GM12872 (cell line): ENCODE measurements at regions not wholly inside any gene's neighbourhood (a gene's known extent, or its start where the extent isn't known, plus 50 kb on each side); places are given as distances from the start of the nearest gene placed in this dataset.

ENCODE experiments used
- TF ChIP-seq, protein P1 (sequence below): IDR thresholded peaks from 3 replicates; pipeline ENCODE4 v1.5.1; 2011; ENCODE audit warnings: low read depth, mild to moderate bottlenecking, low read length, moderate library complexity; ENCODE audit not compliant: insufficient read depth

DNA sequence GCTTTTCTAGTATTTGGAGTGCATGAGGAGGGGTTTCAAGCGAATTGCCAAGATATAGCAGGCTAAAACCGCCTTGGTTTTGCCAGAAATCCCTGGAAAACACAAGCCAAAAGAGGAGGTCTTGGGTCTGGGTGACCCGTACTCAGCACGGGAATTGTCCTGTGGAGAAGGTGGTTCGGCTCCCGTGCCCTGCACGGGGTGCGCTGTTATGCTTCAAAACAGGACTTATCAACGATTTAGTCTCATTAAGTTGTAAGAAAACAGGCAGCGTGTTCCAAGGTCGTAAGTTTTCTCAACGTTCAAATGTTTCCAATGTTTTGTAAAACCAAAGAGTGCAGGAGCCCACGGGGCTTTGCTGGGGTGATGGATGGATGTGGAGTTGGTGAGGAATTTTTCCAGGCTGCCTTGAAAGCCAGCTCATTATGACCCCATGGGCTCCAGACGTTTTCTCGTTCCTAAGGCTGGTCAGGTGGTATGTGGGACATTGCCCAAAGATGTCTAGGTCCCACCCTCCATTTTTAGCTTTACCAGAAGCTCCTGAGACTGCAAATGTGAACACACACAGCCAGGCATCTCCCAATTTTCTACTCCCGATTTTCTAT is 75.4 kb upstream of the CLDN14 start:
- TF ChIP-seq, protein P1, sequence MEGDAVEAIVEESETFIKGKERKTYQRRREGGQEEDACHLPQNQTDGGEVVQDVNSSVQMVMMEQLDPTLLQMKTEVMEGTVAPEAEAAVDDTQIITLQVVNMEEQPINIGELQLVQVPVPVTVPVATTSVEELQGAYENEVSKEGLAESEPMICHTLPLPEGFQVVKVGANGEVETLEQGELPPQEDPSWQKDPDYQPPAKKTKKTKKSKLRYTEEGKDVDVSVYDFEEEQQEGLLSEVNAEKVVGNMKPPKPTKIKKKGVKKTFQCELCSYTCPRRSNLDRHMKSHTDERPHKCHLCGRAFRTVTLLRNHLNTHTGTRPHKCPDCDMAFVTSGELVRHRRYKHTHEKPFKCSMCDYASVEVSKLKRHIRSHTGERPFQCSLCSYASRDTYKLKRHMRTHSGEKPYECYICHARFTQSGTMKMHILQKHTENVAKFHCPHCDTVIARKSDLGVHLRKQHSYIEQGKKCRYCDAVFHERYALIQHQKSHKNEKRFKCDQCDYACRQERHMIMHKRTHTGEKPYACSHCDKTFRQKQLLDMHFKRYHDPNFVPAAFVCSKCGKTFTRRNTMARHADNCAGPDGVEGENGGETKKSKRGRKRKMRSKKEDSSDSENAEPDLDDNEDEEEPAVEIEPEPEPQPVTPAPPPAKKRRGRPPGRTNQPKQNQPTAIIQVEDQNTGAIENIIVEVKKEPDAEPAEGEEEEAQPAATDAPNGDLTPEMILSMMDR, result no peak

GRCh38 chr21:36557316-36557715 is 77.4 kb upstream of the CLDN14 start:
- TF ChIP-seq, protein P1, result no peak

DNA sequence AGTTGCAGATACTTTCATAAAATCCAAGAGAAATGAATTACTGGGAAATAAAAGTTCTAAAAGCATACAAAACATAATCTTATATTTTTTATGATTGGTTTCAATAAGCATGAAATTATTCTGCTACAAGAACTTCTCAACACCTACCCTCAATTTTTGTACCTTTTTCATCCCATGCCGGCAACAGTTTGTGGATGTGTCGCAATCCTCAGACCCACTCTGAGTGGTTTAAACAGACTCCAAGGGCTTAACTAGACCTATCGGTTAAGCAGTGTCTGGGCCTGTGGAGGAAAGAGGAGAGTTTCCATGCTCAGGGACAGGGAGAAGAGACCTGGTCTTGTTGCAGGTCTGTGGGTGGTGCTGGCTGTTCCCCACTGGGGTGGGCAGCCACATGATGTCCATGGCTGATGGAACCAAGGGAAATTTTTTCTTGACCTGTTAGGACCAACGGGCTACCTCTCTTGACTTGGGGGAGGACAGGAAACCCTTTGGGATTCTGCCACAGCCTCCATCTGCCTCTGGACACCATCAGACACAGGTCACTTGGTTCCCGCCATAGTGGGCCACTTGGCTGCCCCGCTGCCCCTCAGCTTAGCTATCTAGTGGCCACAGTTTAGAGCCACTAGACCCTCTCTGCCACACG is 81.1 kb upstream of the CLDN14 start:
- TF ChIP-seq, protein P1, result no peak

DNA sequence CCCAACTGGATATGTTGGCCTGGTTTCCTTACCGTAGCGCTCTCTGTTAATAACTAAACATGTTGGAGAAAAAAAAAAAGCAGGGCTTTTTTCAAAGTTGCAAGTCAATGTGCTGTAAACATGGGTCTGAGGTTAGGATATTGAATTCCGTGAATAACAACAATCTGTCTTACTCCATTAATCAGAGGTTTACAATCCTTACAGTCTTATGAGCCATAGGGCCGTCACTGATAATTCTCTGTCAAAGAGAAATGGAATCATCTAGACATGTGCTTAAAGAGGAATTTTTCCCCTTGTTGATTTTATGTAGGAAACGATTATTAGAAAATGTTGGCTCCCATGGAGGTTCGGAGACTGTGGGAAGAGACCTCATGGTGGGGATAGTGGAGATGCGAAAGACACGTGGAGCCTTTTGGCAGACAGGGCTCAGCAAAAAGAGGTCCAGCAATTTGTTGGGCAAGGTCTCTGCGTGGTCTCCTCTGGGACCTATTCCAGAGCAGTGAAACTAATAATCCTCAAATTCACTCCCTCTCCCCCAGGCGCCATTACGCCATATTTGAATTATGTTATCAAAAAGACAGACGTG is 83.5 kb upstream of the CLDN14 start:
- TF ChIP-seq, protein P1, result no peak

- TF ChIP-seq, protein P1, result no peak
Observed at GRCh38 chr21:36564647-36565046, 84.7 kb upstream of the CLDN14 start.

DNA sequence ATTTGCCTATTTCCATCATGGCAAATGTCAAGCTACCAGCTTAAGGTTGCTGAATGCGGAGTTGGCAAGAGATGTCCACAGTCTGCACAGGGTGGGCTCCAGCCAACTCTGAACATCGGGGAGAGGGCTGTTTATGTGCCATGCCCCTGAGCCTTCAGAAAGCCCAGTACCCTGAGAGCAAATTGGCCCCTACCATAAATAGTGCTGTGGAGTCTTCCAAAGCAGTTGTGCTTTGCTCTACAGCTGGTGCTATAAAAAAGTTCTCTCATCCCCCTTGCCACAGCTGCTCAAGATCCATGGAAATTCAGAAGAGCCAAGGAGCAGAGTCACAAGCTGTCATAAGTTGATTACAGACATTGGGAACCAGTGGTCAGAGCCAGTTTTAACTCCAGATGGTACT is 85.6 kb upstream of the CLDN14 start:
- TF ChIP-seq, protein P1, result no peak

DNA sequence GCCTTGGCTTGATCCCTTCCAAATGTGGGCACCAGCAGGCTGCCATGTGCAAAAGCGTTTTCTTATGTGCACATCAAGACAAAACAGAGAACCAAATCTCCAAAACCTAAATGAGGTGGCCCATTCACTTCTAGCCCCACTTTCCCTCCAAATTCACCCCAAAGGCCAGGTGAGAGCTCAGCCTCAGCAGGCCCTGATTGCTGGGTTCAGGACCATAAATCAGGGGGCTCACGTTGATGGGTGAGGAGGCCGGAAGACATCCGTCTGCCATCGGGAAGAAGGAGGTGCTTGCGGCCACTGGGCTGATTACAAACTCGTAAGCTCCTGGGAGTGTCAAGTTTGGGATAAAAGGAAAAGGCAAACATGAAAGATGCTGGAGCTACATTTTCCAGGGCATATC is 86.7 kb upstream of the CLDN14 start:
- TF ChIP-seq, protein P1, result no peak
